GM12878 (cell line): ENCODE measurements at regions not wholly inside any gene's neighbourhood (a gene's known extent, or its start where the extent isn't known, plus 50 kb on each side); places are given as distances from the start of the nearest gene placed in this dataset.

Experiments
- ATAC-seq: fragments of 200-7000 bp; cut with Tn5 transposase; 3 replicates; pipeline ENCODE4 v1.9.1; 2020; ENCODE audit warnings: mild to moderate bottlenecking, moderate library complexity
- BruUV-seq: library from RNA; stranded (reverse); fragments of 400-500 nt; replicated peaks from 2 replicates; lab custom pipeline; 2021; lab: Mats Ljungman, UMichigan
- CTCF ChIA-PET: fragments of 300-600 bp; sonication (Branson Sonifier 250); formaldehyde crosslinking; extraction: SDS; loops from one replicate; lab custom pipeline; 2021; ENCODE audit warnings: inconsistent platforms; lab: Yijun Ruan, JAX
- POLR2A ChIA-PET: fragments of 350-600 bp; formaldehyde crosslinking; extraction: SDS; loops from one replicate; lab custom pipeline; 2021; ENCODE audit warnings: inconsistent platforms; lab: Charles Lee
- RAD21 ChIA-PET: fragments of 300-600 bp; sonication (Branson Sonifier 250); formaldehyde crosslinking; loops from one replicate; lab custom pipeline; 2023; ENCODE audit warnings: antibody characterized with exemption; ENCODE audit not compliant: unreplicated experiment; lab: Charles Lee
- SMC1A ChIA-PET: fragments of 300-600 bp; sonication (Branson Sonifier 250); formaldehyde crosslinking; loops from one replicate; lab custom pipeline; 2023; ENCODE audit not compliant: unreplicated experiment, uncharacterized antibody; lab: Charles Lee
- DNase-seq: peaks from one replicate; pipeline ENCODE4 v3.0.0-alpha.2; 2011; ENCODE audit warnings: low read depth, low spot score
- FAIRE-seq: peaks from 3 replicates; lab custom pipeline; 2011; peaks lifted over from hg19 to GRCh38; lab: Jason Lieb, UNC
- H2AFZ ChIP-seq: 2 replicates; pipeline ENCODE4 v1.6.0; 2011; ENCODE audit warnings: low read depth, low read length, control low read depth; ENCODE audit not compliant: control insufficient read depth
- H3K27ac ChIP-seq: 2 replicates; pipeline ENCODE4 v1.5.1; 2011; ENCODE audit warnings: control low read depth; ENCODE audit not compliant: control insufficient read depth, insufficient read depth
- H3K27me3 ChIP-seq, 2 experiments: replicated peaks in 1 of 2; 2 replicates each; pipeline versions ENCODE4 v1.6.0 to v1.6.1; 2011; ENCODE audit warnings: low read length in 1 of 2; ENCODE audit not compliant: control insufficient read depth in 2 of 2, insufficient read depth in 2 of 2
- H3K36me3 ChIP-seq, 2 experiments: 2 replicates each; pipeline ENCODE4 v1.5.1; 2011; ENCODE audit warnings: low read length in 1 of 2; ENCODE audit not compliant: control insufficient read depth in 2 of 2, insufficient read depth in 2 of 2
- H3K4me1 ChIP-seq: 2 replicates; pipeline ENCODE4 v1.6.1; 2011; ENCODE audit warnings: mild to moderate bottlenecking, low read length, moderate library complexity, mixed read lengths; ENCODE audit not compliant: control insufficient read depth, insufficient read depth
- H3K4me2 ChIP-seq: 2 replicates; pipeline ENCODE4 v1.6.0; 2011; ENCODE audit warnings: control low read depth; ENCODE audit not compliant: control insufficient read depth, insufficient read depth
- H3K4me3 ChIP-seq: fragments of 200-600 bp; sonication (generic); 2 replicates; pipeline ENCODE4 v1.5.1; 2016
- H3K79me2 ChIP-seq: 2 replicates; pipeline ENCODE4 v1.6.0; 2011; ENCODE audit warnings: low read length; ENCODE audit not compliant: control insufficient read depth, insufficient read depth
- H3K9ac ChIP-seq: 2 replicates; pipeline ENCODE4 v1.8.0; 2011; ENCODE audit warnings: low read length, control low read depth, mixed read lengths; ENCODE audit not compliant: control insufficient read depth, insufficient read depth
- H3K9me3 ChIP-seq: replicated peaks from 3 replicates; pipeline ENCODE4 v1.5.1; 2011; ENCODE audit warnings: mild to moderate bottlenecking, low read length; ENCODE audit not compliant: control insufficient read depth, insufficient read depth
- H4K20me1 ChIP-seq: 2 replicates; pipeline ENCODE4 v1.6.0; 2011; ENCODE audit not compliant: control insufficient read depth, insufficient read depth
- CBFB ChIP-seq: IDR thresholded peaks from 2 replicates; pipeline ENCODE4 v1.6.1; 2016; ENCODE audit warnings: antibody characterized with exemption, low read depth
- EP300 ChIP-seq, 2 experiments: fragments of 150-350 bp in 1 of 2; IDR thresholded peaks; 2 replicates each; pipeline ENCODE4 v1.6.1; 2011 to 2012; ENCODE audit warnings: low read depth in 2 of 2, low read length in 2 of 2, borderline replicate concordance in 1 of 2, improper control_type of control experiment in 1 of 2, inconsistent platforms in 1 of 2; ENCODE audit not compliant: control insufficient read depth in 1 of 2
- MEF2A ChIP-seq: IDR thresholded peaks from 2 replicates; pipeline ENCODE4 v1.6.1; 2011; ENCODE audit warnings: low read depth, mild to moderate bottlenecking, low read length, moderate library complexity; ENCODE audit not compliant: insufficient read depth
- MYB ChIP-seq: fragments of 150-350 bp; IDR thresholded peaks from 2 replicates; pipeline ENCODE4 v1.6.1; 2014; ENCODE audit warnings: mild to moderate bottlenecking, low read depth, low read length, borderline replicate concordance
- NFIC ChIP-seq: IDR thresholded peaks from 2 replicates; pipeline ENCODE4 v1.6.1; 2012; ENCODE audit warnings: low read depth, mild to moderate bottlenecking, inconsistent platforms, low read length, moderate library complexity
- REST ChIP-seq: IDR thresholded peaks from 2 replicates; pipeline ENCODE4 v1.6.1; 2012; ENCODE audit warnings: mild to moderate bottlenecking, low read depth, low read length
- SRF ChIP-seq, 2 experiments: IDR thresholded peaks; 2 replicates each; pipeline ENCODE4 v1.6.1; 2011; ENCODE audit warnings: low read depth in 2 of 2, low read length in 2 of 2, mild to moderate bottlenecking in 1 of 2, moderate library complexity in 1 of 2
- SUPT20H ChIP-seq: IDR thresholded peaks from 2 replicates; pipeline ENCODE4 v1.6.1; 2011; ENCODE audit warnings: low read depth, mild to moderate bottlenecking, low read length, moderate library complexity, borderline replicate concordance; ENCODE audit not compliant: control insufficient read depth
- SUZ12 ChIP-seq: fragments of 200-600 bp; sonication (generic); IDR thresholded peaks from one replicate; pipeline ENCODE4 v1.6.1; 2018; ENCODE audit warnings: antibody characterized with exemption, mild to moderate bottlenecking; ENCODE audit not compliant: unreplicated experiment
- TBL1XR1 ChIP-seq: IDR thresholded peaks from 2 replicates; pipeline ENCODE4 v1.6.1; 2012; ENCODE audit warnings: low read depth, low read length, improper control_type of control experiment
- USF1 ChIP-seq: IDR thresholded peaks from 2 replicates; pipeline ENCODE4 v1.6.1; 2011; ENCODE audit warnings: borderline replicate concordance, low read depth, mild to moderate bottlenecking, moderate library complexity, mixed read lengths, low read length; ENCODE audit not compliant: insufficient read depth; ENCODE audit errors: extremely low read length
- WGBS: methylation state at CpG from one replicate; pipeline ENCODE4 v1.1.6; 2016; ENCODE audit warnings: low lambda C conversion rate; ENCODE audit not compliant: insufficient replicate concordance, insufficient coverage; ENCODE audit errors: missing lambda C conversion rate; 5-methylcytosine and 5-hydroxymethylcytosine counted together
- in situ Hi-C: fragments of 300-500 bp; cut with MboI; formaldehyde crosslinking; loops from 9 replicates; pipeline ENCODE4 v1.14.3; 2018; ENCODE audit warnings: mixed read lengths
- intact Hi-C: fragments of 100-400 bp; cut with micrococcal nuclease; formaldehyde crosslinking; loops from one replicate; pipeline ENCODE4 v1.14.2; 2022; ENCODE audit not compliant: unreplicated experiment
- TF ChIP-seq, protein P1 (sequence below): fragments of 450-650 bp; IDR thresholded peaks from 2 replicates; pipeline ENCODE4 v1.6.1; 2016; ENCODE audit warnings: mild to moderate bottlenecking, moderate library complexity, borderline replicate concordance
- TF ChIP-seq, protein P2 (sequence below): fragments of 450-650 bp; IDR thresholded peaks from 2 replicates; pipeline ENCODE4 v1.6.1; 2017; ENCODE audit warnings: borderline replicate concordance

- no peak overlapping the region for H3K4me3 ChIP-seq
- no peak overlapping the region for H3K27ac ChIP-seq
- ATAC-seq (no peak), DNase-seq (no peak), FAIRE-seq (no peak)
- no peaks in the 10 kb centered on the region for H3K36me3 ChIP-seq
- H3K9me3 ChIP-seq = no peaks in the 10 kb centered on the region
- no TSS peak for BruUV-seq
- no peaks in the 10 kb centered on the region for H3K79me2 ChIP-seq
- no peaks in the 10 kb centered on the region for H3K27me3 ChIP-seq
- ChIA-PET CTCF (interaction anchor here (1.3 kb wide), 3 partner anchors 8 to 376 kb away, joined by 3 to 7 read pairs (median 3); no protein-coding TSS in a partner anchor), POLR2A (no interaction called here), SMC1A (no interaction called here), RAD21 (interaction anchor here (1.2 kb wide), 1 partner anchor 8 kb away, joined by 3 read pairs; no protein-coding TSS in a partner anchor)
- no peak overlapping the region for H3K9ac ChIP-seq
- in situ Hi-C loops = loop anchor here (25.0 kb wide), 1 partner anchor 1248 kb away; no protein-coding TSS in a partner anchor
- no peaks in the 10 kb centered on the region for H3K4me1 ChIP-seq
- 28% methylated on average over 3 of the region's 3 CpGs for WGBS
- H3K4me2 ChIP-seq = no peak overlapping the region
- intact Hi-C loops = loop anchor here (5.0 kb wide), 1 partner anchor 1568 kb away; no protein-coding TSS in a partner anchor
- H2AFZ ChIP-seq = no peak overlapping the region
- H4K20me1 ChIP-seq = no peaks in the 10 kb centered on the region
- TF ChIP-seq TBL1XR1 (no peak), REST (no peak), MYB (no peak), EP300 (IDR thresholded peaks at IDR 0.05; ENCODE audit: borderline replicate concordance in 1 of 2, control insufficient read depth in 1 of 2, low read depth in 2 of 2, low read length in 2 of 2) (no peak), USF1 (no peak), NFIC (no peak), CBFB (no peak), SUPT20H (no peak), SUZ12 (no peak), MEF2A (no peak), SRF (IDR thresholded peaks at IDR 0.05; ENCODE audit: low read depth in 2 of 2, low read length in 2 of 2) (no peak)
- TF ChIP-seq, protein P1, sequence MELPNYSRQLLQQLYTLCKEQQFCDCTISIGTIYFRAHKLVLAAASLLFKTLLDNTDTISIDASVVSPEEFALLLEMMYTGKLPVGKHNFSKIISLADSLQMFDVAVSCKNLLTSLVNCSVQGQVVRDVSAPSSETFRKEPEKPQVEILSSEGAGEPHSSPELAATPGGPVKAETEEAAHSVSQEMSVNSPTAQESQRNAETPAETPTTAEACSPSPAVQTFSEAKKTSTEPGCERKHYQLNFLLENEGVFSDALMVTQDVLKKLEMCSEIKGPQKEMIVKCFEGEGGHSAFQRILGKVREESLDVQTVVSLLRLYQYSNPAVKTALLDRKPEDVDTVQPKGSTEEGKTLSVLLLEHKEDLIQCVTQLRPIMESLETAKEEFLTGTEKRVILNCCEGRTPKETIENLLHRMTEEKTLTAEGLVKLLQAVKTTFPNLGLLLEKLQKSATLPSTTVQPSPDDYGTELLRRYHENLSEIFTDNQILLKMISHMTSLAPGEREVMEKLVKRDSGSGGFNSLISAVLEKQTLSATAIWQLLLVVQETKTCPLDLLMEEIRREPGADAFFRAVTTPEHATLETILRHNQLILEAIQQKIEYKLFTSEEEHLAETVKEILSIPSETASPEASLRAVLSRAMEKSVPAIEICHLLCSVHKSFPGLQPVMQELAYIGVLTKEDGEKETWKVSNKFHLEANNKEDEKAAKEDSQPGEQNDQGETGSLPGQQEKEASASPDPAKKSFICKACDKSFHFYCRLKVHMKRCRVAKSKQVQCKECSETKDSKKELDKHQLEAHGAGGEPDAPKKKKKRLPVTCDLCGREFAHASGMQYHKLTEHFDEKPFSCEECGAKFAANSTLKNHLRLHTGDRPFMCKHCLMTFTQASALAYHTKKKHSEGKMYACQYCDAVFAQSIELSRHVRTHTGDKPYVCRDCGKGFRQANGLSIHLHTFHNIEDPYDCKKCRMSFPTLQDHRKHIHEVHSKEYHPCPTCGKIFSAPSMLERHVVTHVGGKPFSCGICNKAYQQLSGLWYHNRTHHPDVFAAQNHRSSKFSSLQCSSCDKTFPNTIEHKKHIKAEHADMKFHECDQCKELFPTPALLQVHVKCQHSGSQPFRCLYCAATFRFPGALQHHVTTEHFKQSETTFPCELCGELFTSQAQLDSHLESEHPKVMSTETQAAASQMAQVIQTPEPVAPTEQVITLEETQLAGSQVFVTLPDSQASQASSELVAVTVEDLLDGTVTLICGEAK = no peak
- TF ChIP-seq, protein P2, sequence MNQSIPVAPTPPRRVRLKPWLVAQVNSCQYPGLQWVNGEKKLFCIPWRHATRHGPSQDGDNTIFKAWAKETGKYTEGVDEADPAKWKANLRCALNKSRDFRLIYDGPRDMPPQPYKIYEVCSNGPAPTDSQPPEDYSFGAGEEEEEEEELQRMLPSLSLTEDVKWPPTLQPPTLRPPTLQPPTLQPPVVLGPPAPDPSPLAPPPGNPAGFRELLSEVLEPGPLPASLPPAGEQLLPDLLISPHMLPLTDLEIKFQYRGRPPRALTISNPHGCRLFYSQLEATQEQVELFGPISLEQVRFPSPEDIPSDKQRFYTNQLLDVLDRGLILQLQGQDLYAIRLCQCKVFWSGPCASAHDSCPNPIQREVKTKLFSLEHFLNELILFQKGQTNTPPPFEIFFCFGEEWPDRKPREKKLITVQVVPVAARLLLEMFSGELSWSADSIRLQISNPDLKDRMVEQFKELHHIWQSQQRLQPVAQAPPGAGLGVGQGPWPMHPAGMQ = no peak
Observed at GRCh38 chr2:104410136-104410535, 443.8 kb upstream of the POU3F3 start.
